ENCODE measurements at regions not wholly inside any gene's neighbourhood (a gene's known extent, or its start where the extent isn't known, plus 50 kb on each side); places are given as distances from the start of the nearest gene placed in this dataset.

DNA sequence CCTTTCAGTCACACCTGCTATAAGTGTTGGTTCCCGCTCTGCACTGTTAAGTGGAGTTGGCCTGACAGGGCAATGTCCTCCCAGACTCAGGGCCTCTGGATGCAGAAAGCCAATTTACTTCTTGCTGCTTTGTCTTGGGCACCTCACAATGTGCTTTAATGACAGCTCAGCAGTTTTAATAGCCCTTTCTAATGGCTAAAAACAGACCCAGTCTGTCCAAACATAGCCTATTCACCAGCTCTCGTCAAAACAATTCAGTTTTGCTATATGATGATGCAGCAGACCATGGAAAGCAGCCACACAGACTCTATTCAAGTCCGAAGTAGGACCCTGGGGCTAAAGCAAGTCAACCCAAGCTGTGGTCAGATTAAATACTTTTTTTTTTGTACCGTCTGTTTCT, 529.1 kb upstream of the SEMA6A start:
- TF ChIP-seq ARNT (IDR thresholded peaks at IDR 0.05) (no peak), SUZ12 (IDR thresholded peaks at IDR 0.05) (no peak), ZNF384 (IDR thresholded peaks at IDR 0.05) (no peak), ELF4 (IDR thresholded peaks at IDR 0.05) (no peak), FOXA1 (IDR thresholded peaks at IDR 0.05) (no peak), TARDBP (IDR thresholded peaks at IDR 0.05) (no peak), LEF1 (IDR thresholded peaks at IDR 0.05; ENCODE audit: borderline replicate concordance) (no peak), SP1 (IDR thresholded peaks at IDR 0.05) (no peak), FOXM1 (IDR thresholded peaks at IDR 0.05; ENCODE audit: borderline replicate concordance) (no peak), HDGF (IDR thresholded peaks at IDR 0.05; ENCODE audit: borderline replicate concordance) (no peak), NFRKB (IDR thresholded peaks at IDR 0.05) (no peak)
- no peak for DNase-seq (ENCODE audit: extremely low spot score)
- POLR2A ChIA-PET: no interaction called here
- CTCF ChIA-PET: no interaction called here

DNA sequence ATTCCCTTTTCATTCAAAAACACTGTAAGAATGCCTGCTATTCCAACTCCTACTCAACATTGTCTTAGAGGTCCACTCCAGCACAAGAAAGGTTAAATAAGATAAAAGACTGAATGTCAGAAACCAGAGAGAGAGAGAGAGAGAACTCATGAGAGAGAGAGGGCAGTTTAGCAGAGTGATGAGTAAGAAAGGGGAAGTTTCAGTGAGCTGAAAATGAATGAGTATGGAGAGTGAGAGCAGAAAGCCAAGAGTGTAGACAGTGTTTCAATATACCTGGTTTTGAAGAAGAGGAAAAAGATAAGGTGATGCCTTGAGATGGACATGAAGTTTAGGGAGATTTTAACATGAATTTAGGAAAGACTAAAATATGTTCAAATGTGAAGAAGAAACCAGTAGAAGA, 528.0 kb upstream of the SEMA6A start:
- ChIA-PET POLR2A (no interaction called here), CTCF (no interaction called here)
- no peak for DNase-seq (ENCODE audit: extremely low spot score)
- TF ChIP-seq, protein P1, sequence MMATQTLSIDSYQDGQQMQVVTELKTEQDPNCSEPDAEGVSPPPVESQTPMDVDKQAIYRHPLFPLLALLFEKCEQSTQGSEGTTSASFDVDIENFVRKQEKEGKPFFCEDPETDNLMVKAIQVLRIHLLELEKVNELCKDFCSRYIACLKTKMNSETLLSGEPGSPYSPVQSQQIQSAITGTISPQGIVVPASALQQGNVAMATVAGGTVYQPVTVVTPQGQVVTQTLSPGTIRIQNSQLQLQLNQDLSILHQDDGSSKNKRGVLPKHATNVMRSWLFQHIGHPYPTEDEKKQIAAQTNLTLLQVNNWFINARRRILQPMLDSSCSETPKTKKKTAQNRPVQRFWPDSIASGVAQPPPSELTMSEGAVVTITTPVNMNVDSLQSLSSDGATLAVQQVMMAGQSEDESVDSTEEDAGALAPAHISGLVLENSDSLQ (IDR thresholded peaks at IDR 0.05): no peak
- TF ChIP-seq FOXK2 (IDR thresholded peaks at IDR 0.05) (no peak), TARDBP (IDR thresholded peaks at IDR 0.05) (no peak)

DNA sequence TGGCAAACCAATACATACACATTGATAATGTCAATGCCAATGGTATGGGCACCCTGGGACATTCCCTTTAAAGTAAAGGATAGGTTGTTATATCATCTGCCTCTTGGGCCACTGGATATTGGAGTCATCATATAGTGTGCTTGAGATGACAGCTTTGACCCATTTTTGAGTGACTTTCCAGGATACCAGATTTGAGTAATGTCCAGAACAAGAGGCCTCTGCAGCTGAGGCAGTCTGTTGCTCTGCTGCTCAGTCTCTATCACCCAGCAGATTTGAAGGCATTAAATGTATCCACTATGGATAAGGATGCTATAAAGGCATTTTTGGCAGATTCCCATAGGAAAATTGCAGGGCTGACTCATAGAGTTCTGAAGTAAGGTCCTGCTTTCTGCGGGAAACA, 525.6 kb upstream of the SEMA6A start:
- CTCF ChIA-PET: no interaction called here
- POLR2A ChIA-PET: no interaction called here
- no peak for DNase-seq (ENCODE audit: extremely low spot score)

DNA sequence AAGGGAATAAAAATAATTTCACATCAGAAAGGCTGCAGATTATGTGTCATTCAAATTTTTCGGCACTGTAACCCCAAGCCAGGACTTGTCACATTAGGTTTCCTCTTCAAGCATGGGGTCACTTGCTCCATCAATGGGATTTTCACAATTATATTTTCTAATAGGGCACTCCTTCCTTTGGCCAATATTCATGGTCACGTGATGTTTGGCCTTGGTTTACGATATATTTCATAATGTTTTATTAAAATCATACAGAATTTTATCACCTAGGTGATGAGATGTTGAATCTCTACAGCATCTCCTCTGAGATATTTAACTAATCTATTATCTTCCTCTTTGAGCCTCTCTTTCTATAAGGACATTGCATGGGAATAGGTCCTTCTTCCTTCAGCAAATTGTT, 523.5 kb upstream of the SEMA6A start:
- no peak for DNase-seq (ENCODE audit: extremely low spot score)
- CTCF ChIA-PET: no interaction called here
- POLR2A ChIA-PET: no interaction called here
- TF ChIP-seq FOXA1 (IDR thresholded peaks at IDR 0.05): no peak
- no peak for TF ChIP-seq L3MBTL2 (conservative IDR thresholded peaks at IDR 0.05)
- no peak for TF ChIP-seq TARDBP (IDR thresholded peaks at IDR 0.05)
- no peak for TF ChIP-seq ARNT (IDR thresholded peaks at IDR 0.05)
- no peak for TF ChIP-seq SUZ12 (IDR thresholded peaks at IDR 0.05)

More for the DNA sequence above, 525.6 kb upstream of the SEMA6A start:
- TF ChIP-seq FOXM1 (IDR thresholded peaks at IDR 0.05; ENCODE audit: borderline replicate concordance): no peak
- TF ChIP-seq ELF4 (IDR thresholded peaks at IDR 0.05): no peak
- no peak for TF ChIP-seq NFRKB (IDR thresholded peaks at IDR 0.05)
- no peak for TF ChIP-seq SP1 (IDR thresholded peaks at IDR 0.05)

DNA sequence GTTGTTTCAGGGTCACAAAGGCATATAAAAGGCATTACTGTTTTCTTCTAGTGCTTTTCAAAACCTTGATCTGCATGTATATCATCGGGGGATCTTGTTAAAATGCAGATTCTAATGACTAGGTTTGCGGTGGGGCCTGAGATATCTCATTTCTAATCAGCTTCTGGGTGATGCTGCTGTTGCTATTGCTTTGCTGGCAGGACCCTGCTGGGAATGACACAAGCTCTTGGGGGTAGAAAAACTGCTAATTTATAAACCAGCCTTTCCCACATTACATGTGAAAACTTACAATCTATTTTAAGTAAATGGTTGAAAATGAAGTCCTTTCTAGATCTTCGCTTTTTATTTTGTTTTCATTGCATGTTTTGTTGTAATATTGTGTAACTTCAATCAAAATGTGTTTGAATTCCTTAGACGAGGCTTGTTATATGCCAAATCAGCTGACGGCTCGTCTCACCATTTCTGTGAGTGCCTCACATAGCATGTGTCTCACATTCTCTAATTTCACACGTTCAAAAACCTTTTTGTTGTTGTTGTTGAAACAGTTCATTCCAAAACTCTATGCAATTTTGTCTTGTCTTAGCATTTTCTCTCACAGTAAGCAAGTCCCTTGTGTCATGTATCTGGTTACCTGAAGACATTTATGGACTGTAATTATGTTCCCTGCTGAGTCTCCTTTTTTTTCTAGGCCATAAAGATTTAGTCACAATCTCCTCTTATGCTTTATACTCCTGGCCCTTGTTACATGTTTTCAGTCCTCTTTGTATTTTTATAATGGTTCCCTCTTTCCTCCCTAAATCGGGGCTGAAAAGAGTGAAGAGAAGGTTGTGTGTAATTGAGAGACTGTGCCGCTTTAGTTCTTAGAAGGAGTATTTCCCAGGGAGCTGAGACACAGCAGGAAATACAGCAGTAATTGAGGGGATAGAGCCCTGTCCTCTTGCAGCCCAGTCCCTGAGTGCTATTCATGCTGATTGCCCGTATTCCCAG, 521.0 kb upstream of the SEMA6A start:
- TF ChIP-seq ARNT (IDR thresholded peaks at IDR 0.05) (no peak), CTBP1 (IDR thresholded peaks at IDR 0.05; ENCODE audit: borderline replicate concordance) (peak; percentile 82; the same call in 1 of the 2 replicates), L3MBTL2 (conservative IDR thresholded peaks at IDR 0.05) (peak; percentile 62; the same call in 1 of the 2 replicates), ZNF384 (IDR thresholded peaks at IDR 0.05) (peak; percentile 94)
- TF ChIP-seq, protein P1 (IDR thresholded peaks at IDR 0.05): peak; percentile 17; the same call in 1 of the 2 replicates
- peak; percentile 47 for DNase-seq (ENCODE audit: extremely low spot score)

DNA sequence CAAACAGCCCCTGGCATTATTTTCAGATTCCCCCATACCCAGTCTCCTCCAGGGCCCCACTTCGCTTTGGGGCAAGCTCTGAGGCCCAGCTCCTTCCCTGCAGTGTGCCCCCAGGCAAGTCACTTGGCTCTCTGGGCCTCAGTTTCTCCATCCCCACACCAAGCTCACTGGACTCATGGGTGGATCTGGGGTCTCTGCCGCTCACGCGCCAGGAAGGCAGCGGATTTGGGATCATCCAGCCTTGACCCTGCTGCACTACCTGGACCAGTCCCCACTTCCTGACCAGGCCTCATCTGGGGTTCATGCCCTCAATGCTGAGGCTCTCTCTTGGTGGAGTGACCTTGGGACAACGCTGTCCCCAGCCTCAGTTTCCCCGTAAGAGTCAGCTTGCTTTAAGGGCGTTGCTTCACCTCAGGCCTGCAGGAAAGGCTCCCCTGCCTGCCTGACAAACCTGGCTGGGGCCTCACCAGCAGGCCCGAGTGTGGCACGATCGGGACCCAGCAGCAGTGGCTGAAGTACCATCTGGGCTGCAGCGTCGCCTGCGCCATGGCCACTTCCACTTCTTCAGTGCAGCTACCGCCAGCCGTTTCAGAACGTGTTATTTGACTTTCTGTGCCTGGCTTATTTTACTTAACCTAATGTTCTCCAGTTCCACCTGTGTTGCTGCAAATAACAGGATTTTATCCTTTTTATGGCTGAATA, 519.6 kb upstream of the SEMA6A start:
- CTCF ChIA-PET: no interaction called here
- no peak for DNase-seq (ENCODE audit: extremely low spot score)
- POLR2A ChIA-PET: no interaction called here
- TF ChIP-seq LEF1 (IDR thresholded peaks at IDR 0.05; ENCODE audit: borderline replicate concordance) (no peak), FOXA1 (IDR thresholded peaks at IDR 0.05) (no peak), TARDBP (IDR thresholded peaks at IDR 0.05) (no peak), L3MBTL2 (conservative IDR thresholded peaks at IDR 0.05) (no peak), ELF4 (IDR thresholded peaks at IDR 0.05) (no peak), SP1 (IDR thresholded peaks at IDR 0.05) (no peak), ZNF384 (IDR thresholded peaks at IDR 0.05) (no peak), FOXK2 (IDR thresholded peaks at IDR 0.05) (no peak), NFRKB (IDR thresholded peaks at IDR 0.05) (no peak), FOXM1 (IDR thresholded peaks at IDR 0.05; ENCODE audit: borderline replicate concordance) (no peak), CTBP1 (IDR thresholded peaks at IDR 0.05; ENCODE audit: borderline replicate concordance) (no peak), ARNT (IDR thresholded peaks at IDR 0.05) (no peak), SUZ12 (IDR thresholded peaks at IDR 0.05) (no peak), BHLHE40 (IDR thresholded peaks at IDR 0.05; ENCODE audit: borderline replicate concordance) (no peak), HDGF (IDR thresholded peaks at IDR 0.05; ENCODE audit: borderline replicate concordance) (no peak)
- TF ChIP-seq, protein P1 (IDR thresholded peaks at IDR 0.05): no peak

More for the DNA sequence above, 521.0 kb upstream of the SEMA6A start:
- POLR2A ChIA-PET: no interaction called here
- CTCF ChIA-PET: no interaction called here

All from HEK293T (cell line).